ENCODE measurements at regions not wholly inside any gene's neighbourhood (a gene's known extent, or its start where the extent isn't known, plus 50 kb on each side); places are given as distances from the start of the nearest gene placed in this dataset.

DNA sequence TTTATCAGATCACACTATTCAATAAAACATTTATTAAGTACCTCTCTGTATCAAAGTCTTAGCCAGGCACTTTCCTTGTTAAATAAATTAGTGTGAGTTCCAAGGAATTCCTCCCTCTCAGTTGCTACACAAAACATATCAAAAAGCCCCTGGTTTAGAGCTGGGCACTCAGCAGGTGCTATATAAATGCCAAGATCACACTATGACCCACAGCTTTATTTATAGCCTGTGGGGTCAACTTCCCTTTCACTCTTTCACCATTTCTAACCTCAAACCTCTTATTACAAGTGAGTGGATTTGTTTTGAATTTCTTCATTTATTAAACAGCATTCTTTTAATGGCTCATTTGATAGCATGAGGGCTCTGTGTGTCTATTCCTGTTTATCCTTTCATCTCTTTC is 112.6 kb upstream of the MPHOSPH6 start:
- TF ChIP-seq, protein P1, sequence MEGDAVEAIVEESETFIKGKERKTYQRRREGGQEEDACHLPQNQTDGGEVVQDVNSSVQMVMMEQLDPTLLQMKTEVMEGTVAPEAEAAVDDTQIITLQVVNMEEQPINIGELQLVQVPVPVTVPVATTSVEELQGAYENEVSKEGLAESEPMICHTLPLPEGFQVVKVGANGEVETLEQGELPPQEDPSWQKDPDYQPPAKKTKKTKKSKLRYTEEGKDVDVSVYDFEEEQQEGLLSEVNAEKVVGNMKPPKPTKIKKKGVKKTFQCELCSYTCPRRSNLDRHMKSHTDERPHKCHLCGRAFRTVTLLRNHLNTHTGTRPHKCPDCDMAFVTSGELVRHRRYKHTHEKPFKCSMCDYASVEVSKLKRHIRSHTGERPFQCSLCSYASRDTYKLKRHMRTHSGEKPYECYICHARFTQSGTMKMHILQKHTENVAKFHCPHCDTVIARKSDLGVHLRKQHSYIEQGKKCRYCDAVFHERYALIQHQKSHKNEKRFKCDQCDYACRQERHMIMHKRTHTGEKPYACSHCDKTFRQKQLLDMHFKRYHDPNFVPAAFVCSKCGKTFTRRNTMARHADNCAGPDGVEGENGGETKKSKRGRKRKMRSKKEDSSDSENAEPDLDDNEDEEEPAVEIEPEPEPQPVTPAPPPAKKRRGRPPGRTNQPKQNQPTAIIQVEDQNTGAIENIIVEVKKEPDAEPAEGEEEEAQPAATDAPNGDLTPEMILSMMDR (IDR thresholded peaks at IDR 0.05): no peak
- TF ChIP-seq POLR2A (IDR thresholded peaks at IDR 0.05): no peak
